ENCODE measurements at regions not wholly inside any gene's neighbourhood (a gene's known extent, or its start where the extent isn't known, plus 50 kb on each side); places are given as distances from the start of the nearest gene placed in this dataset.

DNA sequence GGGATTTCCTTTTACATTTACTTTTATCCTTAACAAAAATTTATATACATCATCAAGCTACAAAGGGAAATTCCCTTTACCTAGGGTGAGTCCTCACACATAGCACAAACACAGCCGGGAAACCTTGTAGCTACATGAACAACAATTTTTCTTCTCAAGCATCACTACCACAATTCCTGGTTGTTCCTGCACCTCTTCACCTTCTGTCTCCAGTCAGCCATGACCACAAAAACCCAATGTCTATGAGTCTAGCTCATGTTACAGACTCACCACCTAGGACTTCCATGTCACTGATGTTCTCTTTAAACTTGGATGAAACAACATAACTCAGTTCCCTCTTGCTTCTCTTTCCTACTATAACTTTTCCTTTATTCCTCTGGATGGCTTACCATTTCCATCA, 460.4 kb downstream of the MBD2 start:
- Mint-ChIP-seq H3K9me3 (ENCODE audit: low read depth) (peaks cover 19% of the 10 kb centered on the region), H3K36me3 (ENCODE audit: low read depth) (no peaks in the 10 kb centered on the region), H3K4me1 (no peaks in the 10 kb centered on the region), H3K27me3 (no peaks in the 10 kb centered on the region), H3K4me3 (no peak overlapping the region), H3K27ac (no peak overlapping the region)
- intact Hi-C loops (cut with DNase I, micrococcal nuclease) = no loop called here
- ChIA-PET POLR2A (interaction anchor here (0.7 kb wide), 1 partner anchor 278 kb away, joined by 3 read pairs; no protein-coding TSS in a partner anchor), CTCF (no interaction called here)
- no peak for DNase-seq
- ATAC-seq = no peak

DNA sequence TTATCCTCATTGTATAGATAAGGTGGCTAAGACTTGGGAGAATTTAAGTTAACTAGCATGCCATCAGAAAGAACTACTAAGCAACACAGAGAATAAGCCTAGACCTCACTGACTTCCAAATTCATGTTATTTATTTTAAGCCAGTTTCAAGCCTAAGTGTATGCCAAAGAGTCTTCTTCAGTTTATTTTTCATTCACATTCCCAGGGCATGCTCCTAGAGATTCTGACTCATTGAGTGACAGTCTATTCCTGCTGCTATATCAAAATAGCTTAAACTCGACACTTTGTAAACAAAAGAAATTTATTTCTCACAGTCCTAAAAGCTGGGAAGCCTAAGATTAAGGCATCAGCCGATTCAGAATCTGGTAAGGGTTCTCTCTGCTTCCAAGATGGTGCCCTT, 467.1 kb downstream of the MBD2 start:
- POLR2A ChIA-PET = no interaction called here
- Mint-ChIP-seq H3K4me3 (no peak overlapping the region), H3K27ac (no peak overlapping the region), H3K4me1 (no peaks in the 10 kb centered on the region), H3K9me3 (ENCODE audit: low read depth) (peaks cover 2% of the 10 kb centered on the region), H3K36me3 (ENCODE audit: low read depth) (no peaks in the 10 kb centered on the region), H3K27me3 (no peaks in the 10 kb centered on the region)
- CTCF ChIA-PET = no interaction called here
- intact Hi-C loops (cut with DNase I, micrococcal nuclease) = no loop called here
- DNase-seq (no peak), ATAC-seq (no peak)

DNA sequence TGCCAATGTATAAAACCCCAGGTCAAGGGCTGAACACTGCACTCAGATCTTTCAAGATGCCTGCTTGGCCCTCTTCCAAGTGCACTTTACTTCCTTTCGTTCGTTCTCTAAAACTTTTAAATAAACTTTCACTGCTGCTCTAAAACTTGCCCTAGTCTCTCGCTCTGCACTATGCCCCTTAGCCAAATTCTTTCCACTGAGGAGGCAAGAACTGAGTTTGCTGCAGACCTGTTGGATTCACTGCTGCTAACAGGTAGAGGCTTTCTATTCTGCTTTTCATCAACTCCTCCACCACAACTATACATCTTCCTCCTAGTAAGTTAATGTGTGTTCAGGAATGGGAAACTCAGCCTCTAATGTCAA, 467.9 kb downstream of the MBD2 start:
- ATAC-seq (no peak), DNase-seq (no peak)
- Mint-ChIP-seq H3K4me1 (no peaks in the 10 kb centered on the region), H3K4me3 (no peak overlapping the region), H3K27ac (no peak overlapping the region), H3K27me3 (no peaks in the 10 kb centered on the region), H3K9me3 (ENCODE audit: low read depth) (peaks cover 2% of the 10 kb centered on the region), H3K36me3 (ENCODE audit: low read depth) (no peaks in the 10 kb centered on the region)
- CTCF ChIA-PET = no interaction called here
- POLR2A ChIA-PET = no interaction called here
- intact Hi-C loops (cut with DNase I, micrococcal nuclease) = no loop called here

DNA sequence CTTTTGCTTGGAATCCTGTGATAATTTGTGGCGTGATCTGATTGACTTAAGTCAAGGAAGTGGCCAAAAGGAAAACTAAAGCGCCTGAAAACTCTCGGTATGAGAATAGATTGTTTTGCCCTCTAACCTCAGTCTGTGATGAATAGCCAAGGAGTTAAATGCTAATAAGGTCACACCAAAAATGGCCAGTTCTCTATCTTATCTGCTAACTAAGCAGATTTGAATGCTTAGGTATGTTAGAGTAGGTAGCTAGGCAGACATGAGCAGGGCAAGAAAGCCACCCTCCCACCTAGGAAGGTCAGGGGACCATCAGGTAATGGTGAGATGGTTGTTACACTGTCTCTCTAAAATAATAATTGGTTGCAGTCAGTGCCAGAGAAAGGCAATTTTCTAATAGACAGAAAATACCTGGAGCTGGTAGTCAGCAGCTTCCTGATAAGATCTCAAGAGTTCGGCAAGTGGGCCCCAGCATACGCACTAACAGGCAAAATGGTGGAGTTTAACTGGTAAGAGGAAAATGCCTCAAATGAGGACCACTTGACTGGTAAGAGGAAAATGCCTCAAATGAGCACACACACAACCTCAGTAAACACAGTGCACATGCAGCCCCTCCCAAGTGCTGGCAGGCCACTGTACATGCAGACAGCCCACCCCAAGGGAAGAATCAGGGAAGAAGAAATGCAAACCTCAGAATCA, 468.4 kb downstream of the MBD2 start:
- Mint-ChIP-seq H3K27ac (no peak overlapping the region), H3K4me1 (no peaks in the 10 kb centered on the region), H3K27me3 (no peaks in the 10 kb centered on the region), H3K9me3 (ENCODE audit: low read depth) (peaks cover 2% of the 10 kb centered on the region), H3K36me3 (ENCODE audit: low read depth) (no peaks in the 10 kb centered on the region), H3K4me3 (no peak overlapping the region)
- ATAC-seq (no peak), DNase-seq (no peak)
- POLR2A ChIA-PET = no interaction called here
- intact Hi-C loops (cut with DNase I, micrococcal nuclease) = no loop called here
- CTCF ChIA-PET = no interaction called here

DNA sequence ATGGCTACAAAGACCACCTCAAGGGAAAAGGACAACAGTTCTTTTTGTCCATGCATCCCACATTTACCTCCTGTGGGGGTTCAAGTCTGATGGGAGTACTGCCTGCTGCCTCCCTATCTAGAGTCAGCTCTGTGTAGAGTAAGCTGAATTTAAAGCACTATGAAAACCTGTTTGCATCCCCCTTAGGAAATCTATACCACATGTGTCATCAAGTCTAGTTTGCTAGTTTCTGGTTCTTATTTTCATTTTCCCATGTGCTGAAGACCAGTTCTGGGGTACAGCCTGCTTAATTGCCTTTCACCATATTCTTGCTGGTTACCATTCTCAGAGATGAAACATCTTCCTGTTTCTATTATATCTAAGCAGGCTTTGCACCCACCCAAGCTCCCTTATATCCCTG, 470.3 kb downstream of the MBD2 start:
- Mint-ChIP-seq H3K27ac (no peak overlapping the region), H3K4me1 (no peaks in the 10 kb centered on the region), H3K4me3 (no peak overlapping the region), H3K9me3 (ENCODE audit: low read depth) (peaks cover 4% of the 10 kb centered on the region), H3K36me3 (ENCODE audit: low read depth) (no peaks in the 10 kb centered on the region), H3K27me3 (no peaks in the 10 kb centered on the region)
- DNase-seq (no peak), ATAC-seq (no peak)
- ChIA-PET CTCF (no interaction called here), POLR2A (no interaction called here)
- intact Hi-C loops (cut with DNase I, micrococcal nuclease) = no loop called here

DNA sequence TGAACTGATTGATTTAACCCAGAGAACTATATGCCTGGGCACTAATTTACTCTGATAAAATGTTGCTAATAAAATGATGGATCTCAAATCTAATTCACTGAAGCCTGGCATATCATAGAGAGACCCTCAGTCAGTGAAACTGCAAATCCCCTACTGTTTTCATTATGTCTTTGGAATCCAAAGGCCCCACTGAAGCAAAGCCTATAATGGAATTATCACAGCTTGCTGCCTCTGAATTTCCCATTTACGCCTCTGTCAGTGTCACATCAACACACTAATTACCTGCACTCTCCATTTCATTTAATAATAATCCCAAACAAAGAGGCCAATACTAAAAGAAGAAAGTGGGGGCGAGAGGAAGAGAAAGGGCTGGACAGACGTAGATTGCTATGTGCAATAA, 470.9 kb downstream of the MBD2 start:
- CTCF ChIA-PET = no interaction called here
- intact Hi-C loops (cut with DNase I, micrococcal nuclease) = no loop called here
- H3K9me3 Mint-ChIP-seq (ENCODE audit: low read depth) = peaks cover 2% of the 10 kb centered on the region
- H3K4me3 Mint-ChIP-seq = no peak overlapping the region
- H3K4me1 Mint-ChIP-seq = no peaks in the 10 kb centered on the region
- no peaks in the 10 kb centered on the region for H3K27me3 Mint-ChIP-seq
- DNase-seq (no peak), ATAC-seq (no peak)
- H3K36me3 Mint-ChIP-seq (ENCODE audit: low read depth) = no peaks in the 10 kb centered on the region
- H3K27ac Mint-ChIP-seq = no peak overlapping the region
- POLR2A ChIA-PET = no interaction called here

DNA sequence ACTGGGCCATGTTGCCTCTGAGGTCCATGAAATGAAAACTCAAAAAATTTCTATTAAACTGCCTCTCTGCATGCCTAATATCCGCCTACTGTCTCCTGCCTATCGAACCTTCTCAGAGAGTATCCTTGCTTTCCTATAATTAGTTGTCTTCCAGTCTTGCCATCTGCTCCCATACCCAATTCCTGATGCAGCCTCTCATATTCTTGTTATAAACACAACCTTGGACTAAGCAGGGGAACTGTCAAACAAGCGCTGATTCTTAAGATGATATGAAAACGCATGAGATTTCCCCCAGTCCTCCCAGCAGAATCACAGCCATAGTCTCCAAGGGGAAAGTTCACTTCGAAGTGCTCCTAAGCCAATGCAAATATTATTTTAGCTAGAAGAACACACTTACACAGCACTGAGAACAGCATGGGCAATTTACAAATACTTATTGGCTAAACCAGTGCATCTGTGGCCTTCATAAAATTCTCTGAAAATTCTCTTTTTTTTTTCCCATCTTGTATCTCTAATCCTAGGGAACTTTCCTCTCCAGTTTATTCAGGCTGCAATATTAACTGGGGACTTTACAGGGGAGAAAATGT, 471.6 kb downstream of the MBD2 start:
- CTCF ChIA-PET = no interaction called here
- ATAC-seq (no peak), DNase-seq (no peak)
- H3K4me1 Mint-ChIP-seq = no peaks in the 10 kb centered on the region
- POLR2A ChIA-PET = no interaction called here
- H3K9me3 Mint-ChIP-seq (ENCODE audit: low read depth) = peaks cover 2% of the 10 kb centered on the region
- no peak overlapping the region for H3K4me3 Mint-ChIP-seq
- H3K27me3 Mint-ChIP-seq = no peaks in the 10 kb centered on the region
- intact Hi-C loops (cut with DNase I, micrococcal nuclease) = no loop called here
- H3K36me3 Mint-ChIP-seq (ENCODE audit: low read depth) = no peaks in the 10 kb centered on the region
- H3K27ac Mint-ChIP-seq = no peak overlapping the region

DNA sequence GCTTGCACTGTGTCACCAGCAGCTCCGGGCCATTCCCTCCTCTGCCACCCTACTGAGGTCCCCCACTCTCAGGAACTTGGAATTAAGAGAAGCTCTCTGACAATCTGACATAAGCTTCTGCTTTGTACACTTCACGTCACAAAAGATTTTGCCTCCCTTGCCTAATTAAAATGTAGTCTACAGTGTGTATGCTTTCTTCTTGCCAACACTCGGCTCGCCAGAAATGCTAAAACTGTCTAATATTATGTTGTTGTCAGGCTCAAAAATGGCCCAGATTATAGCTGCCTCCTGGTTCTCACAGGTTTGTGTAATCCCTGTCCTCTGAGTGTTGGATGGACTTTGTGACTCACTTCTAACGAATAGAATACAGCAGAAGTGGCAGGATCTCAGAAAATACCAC, 474.7 kb downstream of the MBD2 start:
- ChIA-PET CTCF (no interaction called here), POLR2A (no interaction called here)
- DNase-seq (no peak), ATAC-seq (no peak)
- no peaks in the 10 kb centered on the region for H3K36me3 Mint-ChIP-seq (ENCODE audit: low read depth)
- intact Hi-C loops (cut with DNase I, micrococcal nuclease) = no loop called here
- H3K27ac Mint-ChIP-seq = no peak overlapping the region
- H3K27me3 Mint-ChIP-seq = no peaks in the 10 kb centered on the region
- H3K4me1 Mint-ChIP-seq = no peaks in the 10 kb centered on the region
- peaks cover 2% of the 10 kb centered on the region for H3K9me3 Mint-ChIP-seq (ENCODE audit: low read depth)
- H3K4me3 Mint-ChIP-seq = no peak overlapping the region

DNA sequence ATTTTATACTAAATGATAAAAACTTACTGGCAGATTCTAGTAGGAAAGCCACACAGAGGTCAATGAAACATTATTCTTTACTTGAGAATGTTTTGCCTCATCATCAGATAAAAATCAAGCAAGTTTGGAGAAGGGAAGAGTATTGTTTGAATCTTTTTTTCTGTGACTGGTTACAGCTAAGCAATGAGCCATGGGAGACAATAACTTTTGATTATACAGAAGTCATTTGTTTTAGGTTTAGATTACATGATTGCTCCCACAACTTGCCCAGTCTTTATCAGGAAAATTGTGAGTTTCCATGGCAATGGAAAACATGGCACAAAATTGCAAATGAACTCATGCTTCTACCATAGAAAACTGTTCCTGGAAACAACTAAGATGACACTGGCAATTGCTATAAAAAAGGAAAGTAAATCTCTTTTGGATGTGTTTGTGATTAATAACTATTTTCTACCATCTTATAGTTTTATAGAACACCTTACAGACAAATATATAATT, 476.8 kb downstream of the MBD2 start:
- ATAC-seq (no peak), DNase-seq (no peak)
- Mint-ChIP-seq H3K27ac (no peak overlapping the region), H3K4me1 (no peaks in the 10 kb centered on the region), H3K4me3 (no peak overlapping the region), H3K9me3 (ENCODE audit: low read depth) (peaks cover 3% of the 10 kb centered on the region), H3K36me3 (ENCODE audit: low read depth) (no peaks in the 10 kb centered on the region), H3K27me3 (no peaks in the 10 kb centered on the region)
- POLR2A ChIA-PET = no interaction called here
- CTCF ChIA-PET = no interaction called here
- intact Hi-C loops (cut with DNase I, micrococcal nuclease) = no loop called here

DNA sequence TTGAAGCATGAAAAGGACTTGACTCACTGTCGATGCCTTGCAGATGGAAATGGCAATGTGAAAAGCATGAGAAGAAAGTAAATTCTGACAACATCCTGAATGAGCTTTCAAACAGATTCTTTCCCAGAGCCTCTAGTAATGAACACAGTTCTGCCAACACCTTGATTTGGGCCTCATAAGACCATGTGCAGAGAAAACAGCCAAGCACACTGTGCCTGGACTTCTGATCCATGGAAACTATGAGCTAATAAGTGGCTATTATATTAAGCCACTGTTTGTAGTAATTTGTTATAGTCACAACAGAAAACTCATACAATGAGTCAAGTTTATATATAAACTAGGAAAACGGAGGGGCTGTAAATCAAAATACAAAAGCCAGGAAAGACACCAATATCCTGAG, 477.3 kb downstream of the MBD2 start:
- H3K4me1 Mint-ChIP-seq = no peaks in the 10 kb centered on the region
- no peaks in the 10 kb centered on the region for H3K36me3 Mint-ChIP-seq (ENCODE audit: low read depth)
- intact Hi-C loops (cut with DNase I, micrococcal nuclease) = no loop called here
- DNase-seq (no peak), ATAC-seq (no peak)
- CTCF ChIA-PET = no interaction called here
- peaks cover 3% of the 10 kb centered on the region for H3K9me3 Mint-ChIP-seq (ENCODE audit: low read depth)
- no peak overlapping the region for H3K27ac Mint-ChIP-seq
- H3K27me3 Mint-ChIP-seq = no peaks in the 10 kb centered on the region
- H3K4me3 Mint-ChIP-seq = no peak overlapping the region
- POLR2A ChIA-PET = no interaction called here

DNA sequence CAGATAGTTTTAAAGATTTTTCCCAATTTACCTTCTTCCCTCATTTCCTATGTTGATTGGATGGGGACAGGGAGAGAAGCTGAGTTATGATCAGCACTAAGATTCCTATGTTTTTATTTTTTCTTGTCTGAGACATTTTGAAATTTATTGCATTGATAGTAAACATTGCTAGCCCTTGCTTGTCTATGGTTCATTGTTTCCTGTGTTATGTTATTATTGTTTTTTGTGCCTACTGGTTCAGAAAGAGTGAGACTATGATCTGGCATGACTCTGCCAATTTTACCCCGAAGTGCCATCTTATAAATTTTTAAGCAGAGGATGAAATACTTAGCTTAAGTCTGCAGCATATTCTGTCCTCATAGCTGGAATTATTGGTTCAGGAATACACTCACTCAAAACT, 478.5 kb downstream of the MBD2 start:
- CTCF ChIA-PET = no interaction called here
- POLR2A ChIA-PET = no interaction called here
- intact Hi-C loops (cut with DNase I, micrococcal nuclease) = no loop called here
- no peak overlapping the region for H3K27ac Mint-ChIP-seq
- H3K4me3 Mint-ChIP-seq = no peak overlapping the region
- peaks cover 8% of the 10 kb centered on the region for H3K9me3 Mint-ChIP-seq (ENCODE audit: low read depth)
- H3K4me1 Mint-ChIP-seq = no peaks in the 10 kb centered on the region
- no peaks in the 10 kb centered on the region for H3K36me3 Mint-ChIP-seq (ENCODE audit: low read depth)
- no peak for ATAC-seq
- DNase-seq = no peak
- H3K27me3 Mint-ChIP-seq = no peaks in the 10 kb centered on the region

DNA sequence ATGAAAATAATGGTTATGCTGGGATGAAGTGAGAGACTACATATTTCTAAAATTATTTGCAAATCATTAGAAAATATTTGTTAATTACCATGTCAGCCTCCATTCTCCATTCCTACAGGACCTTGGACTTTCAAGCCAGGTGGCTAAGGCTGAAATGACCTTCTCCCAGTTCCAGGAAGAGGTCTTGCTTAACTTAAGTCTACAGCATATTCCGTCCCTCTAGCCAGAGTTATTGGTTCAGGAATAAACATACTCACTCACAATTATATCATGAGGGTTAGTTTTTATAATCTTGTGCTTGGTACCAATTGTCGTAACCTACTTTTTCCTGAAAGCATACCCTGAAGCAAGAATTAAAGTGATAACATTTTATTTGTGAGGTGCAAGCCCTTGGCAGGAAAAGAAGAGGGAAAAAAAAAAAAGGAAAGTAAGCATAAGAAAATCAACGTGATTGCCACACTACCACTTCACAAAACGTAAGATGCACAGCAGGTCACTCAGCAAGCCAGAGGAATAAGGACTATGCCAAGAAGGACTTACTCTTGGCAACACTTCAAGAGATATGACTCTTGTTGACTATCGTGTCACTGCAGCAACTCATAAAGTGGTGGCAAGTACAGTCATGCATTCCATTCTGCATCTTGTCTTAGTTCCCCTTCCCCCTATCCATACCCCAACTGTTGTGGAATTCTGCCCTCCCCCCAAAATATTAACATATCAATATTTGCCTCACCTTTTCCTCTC, 479.1 kb downstream of the MBD2 start:
- no peaks in the 10 kb centered on the region for H3K27me3 Mint-ChIP-seq
- ChIA-PET CTCF (no interaction called here), POLR2A (no interaction called here)
- no peaks in the 10 kb centered on the region for H3K4me1 Mint-ChIP-seq
- intact Hi-C loops (cut with DNase I, micrococcal nuclease) = no loop called here
- no peak overlapping the region for H3K4me3 Mint-ChIP-seq
- ATAC-seq (no peak), DNase-seq (no peak)
- no peak overlapping the region for H3K27ac Mint-ChIP-seq
- no peaks in the 10 kb centered on the region for H3K36me3 Mint-ChIP-seq (ENCODE audit: low read depth)
- peaks cover 8% of the 10 kb centered on the region for H3K9me3 Mint-ChIP-seq (ENCODE audit: low read depth)
